ENCODE measurements at regions not wholly inside any gene's neighbourhood (a gene's known extent, or its start where the extent isn't known, plus 50 kb on each side); places are given as distances from the start of the nearest gene placed in this dataset.

- no peak for DNase-seq
Measured at GRCh38 chr9:7229571-7229970, 471.8 kb downstream of the KDM4C start.

DNA sequence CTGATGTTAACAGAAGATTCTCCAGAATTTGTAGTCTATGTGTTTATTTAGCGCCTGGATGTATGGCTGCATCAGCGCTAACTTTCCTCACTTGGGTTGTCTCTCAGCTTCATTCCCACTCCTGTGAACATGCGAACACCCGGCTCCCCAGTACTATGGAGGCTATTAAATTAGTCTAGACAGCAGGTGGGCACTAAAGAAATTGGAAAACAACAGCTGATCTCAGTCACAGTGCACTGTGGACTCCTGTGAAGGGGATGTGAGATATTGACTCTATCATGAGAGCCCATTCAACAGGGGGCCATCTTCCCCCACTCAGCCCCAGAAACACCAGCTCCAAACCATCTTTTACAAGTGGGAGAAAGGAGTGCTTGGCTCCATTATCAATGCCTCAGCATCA is 471.0 kb downstream of the KDM4C start:
- DNase-seq: no peak

DNA sequence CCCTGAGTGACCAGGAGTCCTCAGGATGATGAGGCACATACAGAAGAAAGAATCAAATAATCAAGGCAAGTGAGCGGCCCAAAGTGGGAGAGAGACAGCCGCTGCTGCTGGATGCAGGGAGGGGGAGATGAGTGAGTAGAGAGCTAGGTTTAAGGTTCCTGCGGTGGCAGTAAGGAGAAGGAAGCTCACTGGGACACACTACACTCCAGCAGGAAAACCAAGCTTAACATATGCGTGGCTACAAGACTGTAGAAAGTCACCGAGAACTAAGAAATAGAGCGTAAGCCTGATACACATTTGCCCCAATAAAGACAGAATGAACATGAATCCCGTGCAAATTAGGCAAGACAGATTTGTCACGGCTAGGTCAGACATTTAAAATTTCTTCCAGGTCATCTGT is 470.2 kb downstream of the KDM4C start:
- no peak for DNase-seq

- DNase-seq: no peak
Measured at GRCh38 chr9:7226007-7226640, 468.4 kb downstream of the KDM4C start.
